GM23338 (cell line): ENCODE measurements at regions not wholly inside any gene's neighbourhood (a gene's known extent, or its start where the extent isn't known, plus 50 kb on each side); places are given as distances from the start of the nearest gene placed in this dataset.

Experiments used
- ATAC-seq: fragments of 200-7000 bp; cut with Tn5 transposase; 3 replicates; pipeline ENCODE4 v1.9.1; 2020
- DNase-seq: peaks from one replicate; pipeline ENCODE4 v3.0.0-alpha.2; 2015; ENCODE audit warnings: low spot score
- H2AFZ ChIP-seq: fragments of 200-600 bp; sonication (generic); 2 replicates; pipeline ENCODE4 v1.8.0; 2016; ENCODE audit warnings: antibody characterized with exemption, mild to moderate bottlenecking, moderate library complexity
- H3F3A ChIP-seq: fragments of 200-600 bp; sonication (generic); replicated peaks from 2 replicates; pipeline ENCODE4 v1.8.0; 2017; ENCODE audit warnings: antibody characterized with exemption, mixed run types, low read depth
- H3K27ac ChIP-seq: fragments of 200-600 bp; sonication (generic); 2 replicates; pipeline ENCODE4 v1.6.1; 2016; ENCODE audit warnings: low read depth
- H3K27me3 ChIP-seq: fragments of 200-600 bp; sonication (generic); 2 replicates; pipeline ENCODE4 v1.8.0; 2016; ENCODE audit warnings: mild to moderate bottlenecking, mixed run types, moderate library complexity; ENCODE audit not compliant: insufficient read depth
- H3K36me3 ChIP-seq: fragments of 200-600 bp; sonication (generic); 2 replicates; pipeline ENCODE4 v1.8.0; 2016; ENCODE audit warnings: mild to moderate bottlenecking; ENCODE audit not compliant: insufficient read depth
- H3K4me1 ChIP-seq: fragments of 200-600 bp; sonication (generic); 2 replicates; pipeline ENCODE4 v1.8.0; 2016; ENCODE audit warnings: mild to moderate bottlenecking, moderate library complexity; ENCODE audit not compliant: insufficient read depth
- H3K4me2 ChIP-seq: fragments of 200-600 bp; sonication (generic); 2 replicates; pipeline ENCODE4 v1.7.1; 2017; ENCODE audit warnings: mixed run types
- H3K4me3 ChIP-seq: fragments of 200-600 bp; sonication (generic); 2 replicates; pipeline ENCODE4 v1.6.1; 2016; ENCODE audit warnings: mixed run types
- H3K79me2 ChIP-seq: fragments of 200-600 bp; sonication (generic); replicated peaks from 2 replicates; pipeline ENCODE4 v1.8.0; 2017; ENCODE audit warnings: mild to moderate bottlenecking; ENCODE audit not compliant: insufficient read depth
- H3K9me2 ChIP-seq: fragments of 200-600 bp; sonication (generic); 2 replicates; pipeline ENCODE4 v1.8.0; 2017; ENCODE audit not compliant: insufficient read depth
- H4K20me1 ChIP-seq: fragments of 200-600 bp; sonication (generic); replicated peaks from 2 replicates; pipeline ENCODE4 v1.8.0; 2017; ENCODE audit warnings: mild to moderate bottlenecking; ENCODE audit not compliant: insufficient read depth
- H3K27ac Mint-ChIP-seq: 2 replicates; pipeline ENCODE4 v1.8.0; 2020; ENCODE audit warnings: inconsistent platforms, mild to moderate bottlenecking, moderate library complexity, mixed read lengths
- H3K27me3 Mint-ChIP-seq: 3 replicates; pipeline ENCODE4 v1.8.0; 2022; ENCODE audit warnings: low read depth, mild to moderate bottlenecking, moderate library complexity, mixed read lengths, inconsistent platforms; ENCODE audit not compliant: insufficient read depth, poor library complexity
- H3K36me3 Mint-ChIP-seq: 3 replicates; pipeline ENCODE4 v1.8.0; 2021; ENCODE audit warnings: low read depth, mild to moderate bottlenecking, inconsistent platforms, moderate library complexity, mixed read lengths
- H3K4me1 Mint-ChIP-seq: 3 replicates; pipeline ENCODE4 v1.8.0; 2020; ENCODE audit warnings: mild to moderate bottlenecking, inconsistent platforms, mixed read lengths
- H3K4me3 Mint-ChIP-seq: 3 replicates; pipeline ENCODE4 v1.8.0; 2021; ENCODE audit warnings: moderate library complexity, mild to moderate bottlenecking, inconsistent platforms, mixed read lengths
- H3K9me3 Mint-ChIP-seq: 3 replicates; pipeline ENCODE4 v1.8.0; 2020; ENCODE audit warnings: moderate library complexity, mild to moderate bottlenecking, inconsistent platforms, mixed read lengths
- CREB1 ChIP-seq: fragments of 250-450 bp; sonication (Bioruptor Pico); IDR thresholded peaks from 2 replicates; pipeline ENCODE4 v1.5.0; 2020; ENCODE audit warnings: low read depth, mild to moderate bottlenecking, moderate library complexity
- EZH2phosphoT487 ChIP-seq: fragments of 200-600 bp; sonication (generic); IDR thresholded peaks from one replicate; pipeline ENCODE4 v1.8.1; 2018; ENCODE audit warnings: antibody characterized with exemption; ENCODE audit not compliant: unreplicated experiment
- JUNB ChIP-seq: IDR thresholded peaks from one replicate; pipeline ENCODE4 v1.6.1; 2016; ENCODE audit warnings: antibody characterized with exemption; ENCODE audit not compliant: unreplicated experiment
- NANOG ChIP-seq: IDR thresholded peaks from 2 replicates; pipeline ENCODE4 v1.6.1; 2016; ENCODE audit warnings: antibody characterized with exemption, borderline replicate concordance
- STAT1 ChIP-seq: IDR thresholded peaks from one replicate; pipeline ENCODE4 v1.6.1; 2016; ENCODE audit warnings: antibody characterized with exemption; ENCODE audit not compliant: unreplicated experiment
- ZNF114 ChIP-seq: fragments of 250-450 bp; sonication (Bioruptor Pico); IDR thresholded peaks from 2 replicates; pipeline ENCODE4 v1.5.0; 2020; ENCODE audit warnings: mild to moderate bottlenecking, moderate library complexity
- ZNF331 ChIP-seq: fragments of 250-450 bp; sonication (Bioruptor Pico); IDR thresholded peaks from 2 replicates; pipeline ENCODE4 v1.5.0; 2020; ENCODE audit warnings: low read depth, mild to moderate bottlenecking, moderate library complexity
- TF ChIP-seq, protein P1 (sequence below): IDR thresholded peaks from 2 replicates; pipeline ENCODE4 v1.6.1; 2016; ENCODE audit warnings: antibody characterized with exemption
- TF ChIP-seq, protein P2 (sequence below): fragments of 250-450 bp; sonication (Bioruptor Pico); IDR thresholded peaks from 2 replicates; pipeline ENCODE4 v1.5.0; 2020; ENCODE audit warnings: mild to moderate bottlenecking, moderate library complexity

DNA sequence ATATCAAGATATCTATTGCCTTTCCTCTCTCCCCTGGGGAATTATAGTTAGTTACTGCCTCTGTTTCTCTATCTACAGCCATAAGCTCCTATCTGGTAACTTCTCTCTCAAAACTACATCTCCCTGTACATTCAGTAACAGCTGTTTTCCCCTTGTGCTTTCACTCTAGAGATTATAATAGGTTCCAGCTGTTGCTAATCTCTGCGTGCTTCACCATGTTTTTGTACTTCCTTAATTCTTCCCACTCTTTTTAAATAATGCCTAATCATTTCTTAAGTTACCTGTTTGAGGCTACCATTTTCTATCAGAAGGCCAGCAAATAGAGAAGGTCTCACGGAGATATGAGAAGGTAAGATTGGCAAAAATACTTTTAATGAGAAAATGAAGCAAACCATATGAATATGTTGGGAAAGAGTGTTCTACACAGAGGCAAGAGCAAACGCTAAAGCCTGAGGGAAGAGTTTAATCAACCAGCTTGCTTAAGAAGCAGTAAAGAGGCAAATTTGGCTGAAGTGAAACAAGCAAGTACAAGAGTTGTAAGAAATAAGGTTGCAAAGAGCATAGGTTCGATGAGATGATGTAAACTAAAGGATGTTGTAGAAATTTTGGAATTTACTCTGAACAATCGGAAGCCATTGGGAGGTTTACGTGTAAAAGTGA lies 101.9 kb upstream of the HGF start:
- Histone ChIP-seq H3K4me2 (no peak overlapping the region), H3K79me2 (no peaks in the 10 kb centered on the region), H4K20me1 (no peaks in the 10 kb centered on the region), H3K4me3 (no peak overlapping the region), H2AFZ (no peak overlapping the region), H3F3A (no peaks in the 10 kb centered on the region), H3K27ac (no peak overlapping the region), H3K36me3 (no peaks in the 10 kb centered on the region), H3K27me3 (no peaks in the 10 kb centered on the region), H3K9me2 (no peaks in the 10 kb centered on the region), H3K4me1 (no peaks in the 10 kb centered on the region)
- no peaks in the 10 kb centered on the region for H3K27me3 Mint-ChIP-seq
- DNase-seq, result no peak
- no peak for ATAC-seq
- no peaks in the 10 kb centered on the region for H3K36me3 Mint-ChIP-seq
- H3K9me3 Mint-ChIP-seq, result no peaks in the 10 kb centered on the region
- H3K4me3 Mint-ChIP-seq, result no peak overlapping the region
- H3K4me1 Mint-ChIP-seq, result no peaks in the 10 kb centered on the region
- TF ChIP-seq NANOG (no peak), JUNB (no peak), ZNF114 (no peak), STAT1 (no peak)
- TF ChIP-seq, protein P1, sequence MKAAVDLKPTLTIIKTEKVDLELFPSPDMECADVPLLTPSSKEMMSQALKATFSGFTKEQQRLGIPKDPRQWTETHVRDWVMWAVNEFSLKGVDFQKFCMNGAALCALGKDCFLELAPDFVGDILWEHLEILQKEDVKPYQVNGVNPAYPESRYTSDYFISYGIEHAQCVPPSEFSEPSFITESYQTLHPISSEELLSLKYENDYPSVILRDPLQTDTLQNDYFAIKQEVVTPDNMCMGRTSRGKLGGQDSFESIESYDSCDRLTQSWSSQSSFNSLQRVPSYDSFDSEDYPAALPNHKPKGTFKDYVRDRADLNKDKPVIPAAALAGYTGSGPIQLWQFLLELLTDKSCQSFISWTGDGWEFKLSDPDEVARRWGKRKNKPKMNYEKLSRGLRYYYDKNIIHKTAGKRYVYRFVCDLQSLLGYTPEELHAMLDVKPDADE, result no peak
- no peak overlapping the region for H3K27ac Mint-ChIP-seq

DNA sequence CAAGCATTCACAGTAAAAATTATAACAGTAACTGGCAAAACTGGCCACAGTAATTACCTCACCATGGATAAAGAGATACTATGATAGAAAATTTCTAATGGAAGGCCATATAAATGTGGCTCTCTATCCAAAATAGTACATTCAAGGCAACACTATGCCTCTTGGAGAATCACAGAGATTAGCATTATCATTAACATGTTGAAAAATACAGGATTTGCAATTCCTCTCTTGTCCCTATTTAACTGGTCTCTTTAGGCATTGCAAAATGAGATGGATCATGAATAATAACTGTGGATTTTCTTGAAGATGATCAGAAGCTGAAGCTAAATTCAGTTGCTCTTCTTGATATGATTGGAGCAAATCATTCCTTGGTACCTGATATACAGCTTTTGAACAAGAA lies 100.8 kb upstream of the HGF start:
- Mint-ChIP-seq H3K9me3 (no peaks in the 10 kb centered on the region), H3K36me3 (no peaks in the 10 kb centered on the region), H3K27ac (no peak overlapping the region), H3K4me1 (no peaks in the 10 kb centered on the region), H3K4me3 (no peak overlapping the region), H3K27me3 (no peaks in the 10 kb centered on the region)
- DNase-seq (no peak), ATAC-seq (no peak)
- TF ChIP-seq ZNF114 (no peak), CREB1 (CRISPR knock-in tag) (no peak), ZNF331 (CRISPR knock-in tag) (no peak), JUNB (no peak), EZH2phosphoT487 (no peak)
- TF ChIP-seq, protein P2, sequence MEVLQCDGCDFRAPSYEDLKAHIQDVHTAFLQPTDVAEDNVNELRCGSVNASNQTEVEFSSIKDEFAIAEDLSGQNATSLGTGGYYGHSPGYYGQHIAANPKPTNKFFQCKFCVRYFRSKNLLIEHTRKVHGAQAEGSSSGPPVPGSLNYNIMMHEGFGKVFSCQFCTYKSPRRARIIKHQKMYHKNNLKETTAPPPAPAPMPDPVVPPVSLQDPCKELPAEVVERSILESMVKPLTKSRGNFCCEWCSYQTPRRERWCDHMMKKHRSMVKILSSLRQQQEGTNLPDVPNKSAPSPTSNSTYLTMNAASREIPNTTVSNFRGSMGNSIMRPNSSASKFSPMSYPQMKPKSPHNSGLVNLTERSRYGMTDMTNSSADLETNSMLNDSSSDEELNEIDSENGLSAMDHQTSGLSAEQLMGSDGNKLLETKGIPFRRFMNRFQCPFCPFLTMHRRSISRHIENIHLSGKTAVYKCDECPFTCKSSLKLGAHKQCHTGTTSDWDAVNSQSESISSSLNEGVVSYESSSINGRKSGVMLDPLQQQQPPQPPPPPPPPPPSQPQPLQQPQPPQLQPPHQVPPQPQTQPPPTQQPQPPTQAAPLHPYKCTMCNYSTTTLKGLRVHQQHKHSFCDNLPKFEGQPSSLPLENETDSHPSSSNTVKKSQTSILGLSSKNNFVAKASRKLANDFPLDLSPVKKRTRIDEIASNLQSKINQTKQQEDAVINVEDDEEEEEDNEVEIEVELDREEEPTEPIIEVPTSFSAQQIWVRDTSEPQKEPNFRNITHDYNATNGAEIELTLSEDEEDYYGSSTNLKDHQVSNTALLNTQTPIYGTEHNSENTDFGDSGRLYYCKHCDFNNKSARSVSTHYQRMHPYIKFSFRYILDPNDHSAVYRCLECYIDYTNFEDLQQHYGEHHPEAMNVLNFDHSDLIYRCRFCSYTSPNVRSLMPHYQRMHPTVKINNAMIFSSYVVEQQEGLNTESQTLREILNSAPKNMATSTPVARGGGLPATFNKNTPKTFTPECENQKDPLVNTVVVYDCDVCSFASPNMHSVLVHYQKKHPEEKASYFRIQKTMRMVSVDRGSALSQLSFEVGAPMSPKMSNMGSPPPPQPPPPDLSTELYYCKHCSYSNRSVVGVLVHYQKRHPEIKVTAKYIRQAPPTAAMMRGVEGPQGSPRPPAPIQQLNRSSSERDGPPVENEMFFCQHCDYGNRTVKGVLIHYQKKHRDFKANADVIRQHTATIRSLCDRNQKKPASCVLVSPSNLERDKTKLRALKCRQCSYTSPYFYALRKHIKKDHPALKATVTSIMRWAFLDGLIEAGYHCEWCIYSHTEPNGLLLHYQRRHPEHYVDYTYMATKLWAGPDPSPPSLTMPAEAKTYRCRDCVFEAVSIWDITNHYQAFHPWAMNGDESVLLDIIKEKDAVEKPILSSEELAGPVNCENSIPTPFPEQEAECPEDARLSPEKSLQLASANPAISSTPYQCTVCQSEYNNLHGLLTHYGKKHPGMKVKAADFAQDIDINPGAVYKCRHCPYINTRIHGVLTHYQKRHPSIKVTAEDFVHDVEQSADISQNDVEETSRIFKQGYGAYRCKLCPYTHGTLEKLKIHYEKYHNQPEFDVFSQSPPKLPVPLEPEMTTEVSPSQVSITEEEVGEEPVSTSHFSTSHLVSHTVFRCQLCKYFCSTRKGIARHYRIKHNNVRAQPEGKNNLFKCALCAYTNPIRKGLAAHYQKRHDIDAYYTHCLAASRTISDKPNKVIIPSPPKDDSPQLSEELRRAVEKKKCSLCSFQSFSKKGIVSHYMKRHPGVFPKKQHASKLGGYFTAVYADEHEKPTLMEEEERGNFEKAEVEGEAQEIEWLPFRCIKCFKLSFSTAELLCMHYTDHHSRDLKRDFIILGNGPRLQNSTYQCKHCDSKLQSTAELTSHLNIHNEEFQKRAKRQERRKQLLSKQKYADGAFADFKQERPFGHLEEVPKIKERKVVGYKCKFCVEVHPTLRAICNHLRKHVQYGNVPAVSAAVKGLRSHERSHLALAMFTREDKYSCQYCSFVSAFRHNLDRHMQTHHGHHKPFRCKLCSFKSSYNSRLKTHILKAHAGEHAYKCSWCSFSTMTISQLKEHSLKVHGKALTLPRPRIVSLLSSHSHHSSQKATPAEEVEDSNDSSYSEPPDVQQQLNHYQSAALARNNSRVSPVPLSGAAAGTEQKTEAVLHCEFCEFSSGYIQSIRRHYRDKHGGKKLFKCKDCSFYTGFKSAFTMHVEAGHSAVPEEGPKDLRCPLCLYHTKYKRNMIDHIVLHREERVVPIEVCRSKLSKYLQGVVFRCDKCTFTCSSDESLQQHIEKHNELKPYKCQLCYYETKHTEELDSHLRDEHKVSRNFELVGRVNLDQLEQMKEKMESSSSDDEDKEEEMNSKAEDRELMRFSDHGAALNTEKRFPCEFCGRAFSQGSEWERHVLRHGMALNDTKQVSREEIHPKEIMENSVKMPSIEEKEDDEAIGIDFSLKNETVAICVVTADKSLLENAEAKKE (CRISPR knock-in tag), result no peak
- Histone ChIP-seq H3K4me2 (no peak overlapping the region), H3K4me1 (no peaks in the 10 kb centered on the region), H3K36me3 (no peaks in the 10 kb centered on the region), H3K4me3 (no peak overlapping the region), H3F3A (no peaks in the 10 kb centered on the region), H3K27ac (no peak overlapping the region), H2AFZ (no peak overlapping the region), H4K20me1 (no peaks in the 10 kb centered on the region), H3K27me3 (no peaks in the 10 kb centered on the region), H3K79me2 (no peaks in the 10 kb centered on the region), H3K9me2 (no peaks in the 10 kb centered on the region)
